GM23248 (cell line): ENCODE measurements at regions not wholly inside any gene's neighbourhood (a gene's known extent, or its start where the extent isn't known, plus 50 kb on each side); places are given as distances from the start of the nearest gene placed in this dataset.

Experiments
- DNase-seq: peaks from one replicate; pipeline ENCODE4 v3.0.0-alpha.2; 2015
- H2AFZ ChIP-seq: fragments of 200-600 bp; sonication (generic); 2 replicates; pipeline ENCODE4 v1.6.1; 2016; ENCODE audit warnings: antibody characterized with exemption
- H3F3A ChIP-seq: fragments of 200-600 bp; sonication (generic); 2 replicates; pipeline ENCODE4 v1.6.1; 2016; ENCODE audit warnings: mild to moderate bottlenecking, antibody characterized with exemption, mixed run types; ENCODE audit not compliant: insufficient read depth
- H3K27ac ChIP-seq: fragments of 200-600 bp; sonication (generic); 2 replicates; pipeline ENCODE4 v1.5.1; 2016; ENCODE audit warnings: mild to moderate bottlenecking
- H3K27me3 ChIP-seq: fragments of 200-600 bp; sonication (generic); replicated peaks from 2 replicates; pipeline ENCODE4 v1.6.1; 2016; ENCODE audit warnings: mild to moderate bottlenecking; ENCODE audit not compliant: insufficient read depth
- H3K36me3 ChIP-seq: fragments of 200-600 bp; sonication (generic); 2 replicates; pipeline ENCODE4 v1.6.1; 2016; ENCODE audit warnings: low read depth, mild to moderate bottlenecking
- H3K4me1 ChIP-seq: fragments of 200-600 bp; sonication (generic); 2 replicates; pipeline ENCODE4 v1.6.1; 2016; ENCODE audit warnings: mild to moderate bottlenecking; ENCODE audit not compliant: insufficient read depth
- H3K4me2 ChIP-seq: fragments of 200-600 bp; sonication (generic); one replicate; pipeline ENCODE4 v1.6.1; 2016; ENCODE audit warnings: mild to moderate bottlenecking; ENCODE audit not compliant: unreplicated experiment
- H3K4me3 ChIP-seq: fragments of 200-600 bp; sonication (generic); 2 replicates; pipeline ENCODE4 v1.5.1; 2016; ENCODE audit warnings: mild to moderate bottlenecking
- H3K79me2 ChIP-seq: fragments of 200-600 bp; sonication (generic); 2 replicates; pipeline ENCODE4 v1.6.1; 2016; ENCODE audit warnings: mild to moderate bottlenecking; ENCODE audit not compliant: insufficient read depth
- H3K9ac ChIP-seq: fragments of 200-600 bp; sonication (generic); 2 replicates; pipeline ENCODE4 v1.6.1; 2016; ENCODE audit warnings: mild to moderate bottlenecking
- H3K9me2 ChIP-seq: fragments of 200-600 bp; sonication (generic); 2 replicates; pipeline ENCODE4 v1.6.1; 2016; ENCODE audit warnings: mixed run types, mild to moderate bottlenecking, moderate library complexity; ENCODE audit not compliant: insufficient read depth
- H3K9me3 ChIP-seq: fragments of 200-600 bp; sonication (generic); one replicate; pipeline ENCODE4 v1.6.1; 2017; ENCODE audit warnings: low read depth
- H4K20me1 ChIP-seq: fragments of 200-600 bp; sonication (generic); 2 replicates; pipeline ENCODE4 v1.6.0; 2016; ENCODE audit not compliant: insufficient read depth
- EZH2 ChIP-seq: fragments of 200-600 bp; sonication (generic); IDR thresholded peaks from 2 replicates; pipeline ENCODE4 v1.6.1; 2018; ENCODE audit warnings: antibody characterized with exemption, mild to moderate bottlenecking; ENCODE audit not compliant: insufficient read depth, poor library complexity, severe bottlenecking
- EZH2phosphoT487 ChIP-seq: fragments of 200-600 bp; sonication (generic); IDR thresholded peaks from 2 replicates; pipeline ENCODE4 v1.6.1; 2018; ENCODE audit warnings: antibody characterized with exemption, moderate library complexity, mild to moderate bottlenecking, low read depth; ENCODE audit not compliant: insufficient read depth
- WGBS, 2 experiments: methylation state at CpG; one replicate each; pipeline ENCODE4 v1.1.6; 2015 to 2017; ENCODE audit warnings: low lambda C conversion rate in 2 of 2, low coverage in 1 of 2; ENCODE audit errors: missing lambda C conversion rate in 2 of 2; 5-methylcytosine and 5-hydroxymethylcytosine counted together
- in situ Hi-C: fragments of 300-500 bp; cut with MboI; formaldehyde crosslinking; loops from 2 replicates; pipeline ENCODE4 v1.15.0; 2020

GRCh38 chr11:43579919-43580276 lies 100.6 kb upstream of the HSD17B12 start:
- DNase-seq: no peak
- peaks cover 25% of the 10 kb centered on the region for H3K27me3 ChIP-seq
- no peaks in the 10 kb centered on the region for H3K36me3 ChIP-seq
- peaks cover 3% of the 10 kb centered on the region; the same call in 1 of the 2 replicates for H3F3A ChIP-seq
- no peaks in the 10 kb centered on the region for H3K79me2 ChIP-seq
- H3K27ac ChIP-seq: no peak overlapping the region
- H3K9me2 ChIP-seq: no peaks in the 10 kb centered on the region
- in situ Hi-C loops: loop anchor here (10.0 kb wide), 1 partner anchor 65 kb away; no protein-coding TSS in a partner anchor
- H4K20me1 ChIP-seq: no peaks in the 10 kb centered on the region
- peak overlapping the region; percentile 82 for H2AFZ ChIP-seq
- 0% methylated on average over 1 to 5 of the region's 5 CpGs for WGBS, 2 experiments
- peak overlapping the region; percentile 64; the same call in 1 of the 2 replicates for H3K9ac ChIP-seq
- peak overlapping the region; percentile 90 for H3K4me2 ChIP-seq
- peak overlapping the region; percentile 77 for H3K4me3 ChIP-seq
- peaks cover 16% of the 10 kb centered on the region for H3K4me1 ChIP-seq
- TF ChIP-seq EZH2phosphoT487 (no peak), EZH2 (no peak)
- H3K9me3 ChIP-seq: no peaks in the 10 kb centered on the region

GRCh38 chr11:43580735-43581369 lies 99.7 kb upstream of the HSD17B12 start:
- 1% methylated on average over 28 to 39 of the region's 39 CpGs for WGBS, 2 experiments
- in situ Hi-C loops: loop anchor here (10.0 kb wide), 1 partner anchor 64 kb away; no protein-coding TSS in a partner anchor
- peak; percentile 81 for DNase-seq

GRCh38 chr11:43581370-43582023 lies 99.0 kb upstream of the HSD17B12 start:
- 1 to 4% methylated on average over 35 to 39 of the region's 39 CpGs for WGBS, 2 experiments
- in situ Hi-C loops: loop anchor here (10.0 kb wide), 1 partner anchor 63 kb away; no protein-coding TSS in a partner anchor

More at GRCh38 chr11:43580735-43581369, 99.7 kb upstream of the HSD17B12 start:
- peaks cover 25% of the 10 kb centered on the region for H3K27me3 ChIP-seq
- peak overlapping the region; percentile 93 for H3K4me2 ChIP-seq
- H3K9me3 ChIP-seq: no peaks in the 10 kb centered on the region
- H4K20me1 ChIP-seq: no peaks in the 10 kb centered on the region
- TF ChIP-seq EZH2 (no peak), EZH2phosphoT487 (no peak)
- no peaks in the 10 kb centered on the region for H3K9me2 ChIP-seq
- no peaks in the 10 kb centered on the region for H3K36me3 ChIP-seq
- H3K4me1 ChIP-seq: peaks cover 11% of the 10 kb centered on the region
- H3K79me2 ChIP-seq: no peaks in the 10 kb centered on the region
- H3F3A ChIP-seq: peaks cover 3% of the 10 kb centered on the region; the same call in 1 of the 2 replicates
- peak overlapping the region; percentile 80 for H3K4me3 ChIP-seq
- peak overlapping the region; percentile 83 for H2AFZ ChIP-seq
- no peak overlapping the region; the same call in 1 of the 2 replicates for H3K9ac ChIP-seq
- H3K27ac ChIP-seq: no peak overlapping the region

DNA sequence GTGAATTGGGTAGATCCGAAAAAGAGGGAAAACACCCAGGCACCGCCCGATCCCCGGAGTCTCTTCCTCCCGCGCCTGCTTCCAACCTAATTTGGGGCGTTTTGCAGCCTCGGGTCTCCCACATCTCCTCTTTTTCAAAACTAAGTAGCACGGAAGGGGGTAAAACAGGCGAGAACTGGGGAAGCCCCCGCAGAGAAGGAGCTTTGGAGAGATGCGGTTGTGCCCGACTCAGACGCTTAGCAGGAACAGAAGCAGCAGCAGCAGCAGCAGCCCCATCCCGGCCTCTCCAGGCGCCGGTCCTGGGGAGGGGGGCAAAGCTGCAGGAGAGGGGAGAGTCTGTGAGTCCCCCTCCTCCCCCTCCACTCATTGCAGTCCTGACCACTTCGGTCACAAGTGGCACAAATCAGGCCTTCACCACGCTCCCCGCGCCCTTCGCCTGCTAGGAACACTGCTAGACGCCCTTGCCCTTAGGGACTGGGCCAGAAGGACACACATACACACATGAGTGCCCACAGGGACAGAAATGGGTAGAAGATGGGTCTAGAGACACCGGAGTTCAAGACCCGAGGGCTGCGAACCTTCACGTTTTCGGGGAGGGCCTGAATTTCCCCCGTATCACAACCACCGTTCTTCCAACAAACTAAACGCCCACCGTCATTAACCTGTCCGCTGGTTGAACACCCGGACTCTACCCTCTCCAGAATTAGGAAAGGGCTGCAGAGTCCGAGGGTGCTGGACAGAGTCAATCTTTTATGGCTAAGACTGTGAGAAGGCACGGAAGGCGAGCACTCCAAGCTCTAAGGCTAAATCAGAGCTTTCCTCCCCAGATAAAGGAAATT lies 98.3 kb upstream of the HSD17B12 start:
- H3K4me2 ChIP-seq: peak overlapping the region; percentile 93
- in situ Hi-C loops: loop anchor here (10.0 kb wide), 1 partner anchor 63 kb away; no protein-coding TSS in a partner anchor
- H4K20me1 ChIP-seq: no peaks in the 10 kb centered on the region
- no peak overlapping the region for H3K9ac ChIP-seq
- DNase-seq: peak; percentile 15
- no peak overlapping the region for H3K27ac ChIP-seq
- 13 to 17% methylated on average over 35 to 37 of the region's 37 CpGs for WGBS, 2 experiments
- H3K4me1 ChIP-seq: no peaks in the 10 kb centered on the region; the same call in none of the 2 replicates
- peaks cover 25% of the 10 kb centered on the region for H3K27me3 ChIP-seq
- peak overlapping the region; percentile 80 for H3K4me3 ChIP-seq
- no peaks in the 10 kb centered on the region for H3K79me2 ChIP-seq
- no peaks in the 10 kb centered on the region for H3K36me3 ChIP-seq
- H3K9me3 ChIP-seq: no peaks in the 10 kb centered on the region
- H3F3A ChIP-seq: no peaks in the 10 kb centered on the region
- H2AFZ ChIP-seq: no peak overlapping the region; the same call in 1 of the 2 replicates
- TF ChIP-seq EZH2: peak; percentile 50
- TF ChIP-seq EZH2phosphoT487: no peak
- no peaks in the 10 kb centered on the region for H3K9me2 ChIP-seq

More at GRCh38 chr11:43581370-43582023, 99.0 kb upstream of the HSD17B12 start:
- Histone ChIP-seq H3K9me3 (no peaks in the 10 kb centered on the region), H3K9ac (no peak overlapping the region), H4K20me1 (no peaks in the 10 kb centered on the region), H3K27ac (no peak overlapping the region), H3K79me2 (no peaks in the 10 kb centered on the region), H3K4me3 (peak overlapping the region; percentile 80), H3K4me2 (peak overlapping the region; percentile 93), H3F3A (no peaks in the 10 kb centered on the region; the same call in 1 of the 2 replicates), H3K9me2 (no peaks in the 10 kb centered on the region), H3K4me1 (peaks cover 5% of the 10 kb centered on the region), H2AFZ (peak overlapping the region; percentile 83), H3K27me3 (peaks cover 25% of the 10 kb centered on the region), H3K36me3 (no peaks in the 10 kb centered on the region)
- DNase-seq: no peak
- TF ChIP-seq EZH2 (peak; percentile 95), EZH2phosphoT487 (no peak)
